ENCODE measurements at regions not wholly inside any gene's neighbourhood (a gene's known extent, or its start where the extent isn't known, plus 50 kb on each side); places are given as distances from the start of the nearest gene placed in this dataset.

- Histone ChIP-seq H3K4me3 (replicated peaks in 1 of 4; ENCODE audit: control extremely low read depth in 1 of 4, insufficient read depth in 1 of 4, low read depth in 3 of 4, low read length in 4 of 4) (no peak overlapping the region), H3K36me3 (ENCODE audit: control insufficient read depth, insufficient read depth, low read length) (no peaks in the 10 kb centered on the region), H3K27ac (ENCODE audit: insufficient read depth, low read length) (no peak overlapping the region), H3K4me1 (ENCODE audit: control insufficient read depth, extremely low read depth, insufficient read depth, low read length) (no peaks in the 10 kb centered on the region), H3K79me2 (ENCODE audit: control insufficient read depth, insufficient read depth, low read length) (no peaks in the 10 kb centered on the region), H3K9ac (ENCODE audit: insufficient read depth, low read length) (no peak overlapping the region), H2AFZ (ENCODE audit: low read length) (no peak overlapping the region), H3K9me3 (ENCODE audit: control insufficient read depth, insufficient read depth, low read depth, low read length) (no peaks in the 10 kb centered on the region), H4K20me1 (ENCODE audit: control insufficient read depth, extremely low read depth, insufficient read depth, low read length) (no peaks in the 10 kb centered on the region), H3K4me2 (ENCODE audit: extremely low read depth, insufficient read depth, low read length) (no peak overlapping the region), H3K27me3 (ENCODE audit: control insufficient read depth, insufficient read depth, low read length) (no peaks in the 10 kb centered on the region)
- DNase-seq (ENCODE audit: low read depth in 2 of 2), result no peak
- TF ChIP-seq, protein P1, sequence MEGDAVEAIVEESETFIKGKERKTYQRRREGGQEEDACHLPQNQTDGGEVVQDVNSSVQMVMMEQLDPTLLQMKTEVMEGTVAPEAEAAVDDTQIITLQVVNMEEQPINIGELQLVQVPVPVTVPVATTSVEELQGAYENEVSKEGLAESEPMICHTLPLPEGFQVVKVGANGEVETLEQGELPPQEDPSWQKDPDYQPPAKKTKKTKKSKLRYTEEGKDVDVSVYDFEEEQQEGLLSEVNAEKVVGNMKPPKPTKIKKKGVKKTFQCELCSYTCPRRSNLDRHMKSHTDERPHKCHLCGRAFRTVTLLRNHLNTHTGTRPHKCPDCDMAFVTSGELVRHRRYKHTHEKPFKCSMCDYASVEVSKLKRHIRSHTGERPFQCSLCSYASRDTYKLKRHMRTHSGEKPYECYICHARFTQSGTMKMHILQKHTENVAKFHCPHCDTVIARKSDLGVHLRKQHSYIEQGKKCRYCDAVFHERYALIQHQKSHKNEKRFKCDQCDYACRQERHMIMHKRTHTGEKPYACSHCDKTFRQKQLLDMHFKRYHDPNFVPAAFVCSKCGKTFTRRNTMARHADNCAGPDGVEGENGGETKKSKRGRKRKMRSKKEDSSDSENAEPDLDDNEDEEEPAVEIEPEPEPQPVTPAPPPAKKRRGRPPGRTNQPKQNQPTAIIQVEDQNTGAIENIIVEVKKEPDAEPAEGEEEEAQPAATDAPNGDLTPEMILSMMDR (conservative IDR thresholded peaks at IDR 0.05 in 1 of 2, IDR thresholded peaks at IDR 0.05 in 1 of 2; ENCODE audit: low read depth in 1 of 2, low read length in 2 of 2), result no peak
- TF ChIP-seq EZH2 (IDR thresholded peaks at IDR 0.05; ENCODE audit: low read length, missing control alignments), result no peak
These were observed 232.5 kb downstream of the RAB38 start for GRCh38 chr11:87942786-87943185.

- Histone ChIP-seq H3K4me2 (ENCODE audit: extremely low read depth, insufficient read depth, low read length) (no peak overlapping the region), H3K27me3 (ENCODE audit: control insufficient read depth, insufficient read depth, low read length) (no peaks in the 10 kb centered on the region), H3K4me1 (ENCODE audit: control insufficient read depth, extremely low read depth, insufficient read depth, low read length) (no peaks in the 10 kb centered on the region), H3K36me3 (ENCODE audit: control insufficient read depth, insufficient read depth, low read length) (no peaks in the 10 kb centered on the region), H3K9me3 (ENCODE audit: control insufficient read depth, insufficient read depth, low read depth, low read length) (no peaks in the 10 kb centered on the region), H3K79me2 (ENCODE audit: control insufficient read depth, insufficient read depth, low read length) (no peaks in the 10 kb centered on the region), H3K4me3 (replicated peaks in 1 of 4; ENCODE audit: control extremely low read depth in 1 of 4, insufficient read depth in 1 of 4, low read depth in 3 of 4, low read length in 4 of 4) (no peak overlapping the region), H3K9ac (ENCODE audit: insufficient read depth, low read length) (no peak overlapping the region), H2AFZ (ENCODE audit: low read length) (no peak overlapping the region), H3K27ac (ENCODE audit: insufficient read depth, low read length) (no peak overlapping the region), H4K20me1 (ENCODE audit: control insufficient read depth, extremely low read depth, insufficient read depth, low read length) (no peaks in the 10 kb centered on the region)
- TF ChIP-seq, protein P1 (conservative IDR thresholded peaks at IDR 0.05 in 1 of 2, IDR thresholded peaks at IDR 0.05 in 1 of 2; ENCODE audit: low read depth in 1 of 2, low read length in 2 of 2), result no peak
- no peak for TF ChIP-seq EZH2 (IDR thresholded peaks at IDR 0.05; ENCODE audit: low read length, missing control alignments)
- DNase-seq (ENCODE audit: low read depth in 2 of 2), result no peak
These were observed 241.1 kb downstream of the RAB38 start for GRCh38 chr11:87934182-87934581.

DNA sequence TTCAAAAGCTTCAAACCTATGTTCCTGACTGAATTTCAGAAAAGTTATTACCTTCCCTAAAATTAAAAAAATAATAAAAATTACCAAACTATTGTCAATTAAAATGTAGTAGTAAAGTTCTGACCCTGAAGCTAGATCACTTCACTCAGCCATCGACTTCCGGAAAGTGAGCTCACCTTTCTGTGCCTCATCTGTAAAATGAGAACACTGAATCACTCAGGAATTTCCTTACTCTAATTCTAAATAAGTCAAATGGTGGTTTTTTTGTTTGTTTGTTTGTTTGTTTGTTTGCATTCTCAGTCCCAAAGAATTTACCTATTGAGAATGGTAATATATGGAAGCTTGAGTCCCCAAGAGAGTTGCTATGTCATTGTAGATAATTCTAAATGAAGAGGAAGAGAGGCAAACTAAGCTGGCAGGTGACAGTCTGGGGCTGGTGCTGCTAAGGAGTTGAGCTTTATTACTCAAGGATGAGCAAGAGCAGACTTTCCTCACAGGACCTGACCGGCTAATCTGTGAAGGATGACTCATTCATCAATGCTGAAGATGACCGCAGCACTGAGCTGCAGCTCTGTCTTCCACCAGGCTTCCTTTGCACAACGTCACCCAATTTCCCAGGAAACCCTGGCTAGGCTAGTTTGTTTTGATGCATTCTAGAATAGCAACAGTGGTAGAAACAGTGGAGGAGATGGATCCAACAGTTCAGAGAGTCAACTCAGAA, 248.8 kb downstream of the RAB38 start:
- Histone ChIP-seq H3K36me3 (ENCODE audit: control insufficient read depth, insufficient read depth, low read length) (no peaks in the 10 kb centered on the region), H3K9ac (ENCODE audit: insufficient read depth, low read length) (no peak overlapping the region), H3K9me3 (ENCODE audit: control insufficient read depth, insufficient read depth, low read depth, low read length) (no peaks in the 10 kb centered on the region), H3K4me1 (ENCODE audit: control insufficient read depth, extremely low read depth, insufficient read depth, low read length) (no peaks in the 10 kb centered on the region), H2AFZ (ENCODE audit: low read length) (no peak overlapping the region), H3K4me3 (replicated peaks in 1 of 4; ENCODE audit: control extremely low read depth in 1 of 4, insufficient read depth in 1 of 4, low read depth in 3 of 4, low read length in 4 of 4) (no peak overlapping the region), H3K79me2 (ENCODE audit: control insufficient read depth, insufficient read depth, low read length) (no peaks in the 10 kb centered on the region), H3K27ac (ENCODE audit: insufficient read depth, low read length) (no peak overlapping the region), H3K4me2 (ENCODE audit: extremely low read depth, insufficient read depth, low read length) (no peak overlapping the region), H3K27me3 (ENCODE audit: control insufficient read depth, insufficient read depth, low read length) (no peaks in the 10 kb centered on the region), H4K20me1 (ENCODE audit: control insufficient read depth, extremely low read depth, insufficient read depth, low read length) (no peaks in the 10 kb centered on the region)
- peak; percentile 27 to 71 for DNase-seq (ENCODE audit: low read depth in 2 of 2)
- TF ChIP-seq EZH2 (IDR thresholded peaks at IDR 0.05; ENCODE audit: low read length, missing control alignments), result no peak
- TF ChIP-seq, protein P1 (conservative IDR thresholded peaks at IDR 0.05 in 1 of 2, IDR thresholded peaks at IDR 0.05 in 1 of 2; ENCODE audit: low read depth in 1 of 2, low read length in 2 of 2), result no peak
